Tibial nerve (tissue), 4 donors: ENCODE measurements at regions not wholly inside any gene's neighbourhood (a gene's known extent, or its start where the extent isn't known, plus 50 kb on each side); places are given as distances from the start of the nearest gene placed in this dataset.

Experiments used
- DNase-seq, 2 donors: peaks; one replicate each; pipeline ENCODE4 v3.0.0-alpha.2; 2019; ENCODE audit warnings: low spot score in 2 of 2
- H3K27ac ChIP-seq, 4 donors: fragments of 200-600 bp; sonication (generic) in 3 of 4; one replicate each; pipeline ENCODE4 v1.5.1; 2017 to 2019; ENCODE audit warnings: mild to moderate bottlenecking in 1 of 4
- H3K27me3 ChIP-seq, 2 donors: fragments of 200-600 bp; sonication (generic) in 1 of 2; one replicate each; pipeline versions ENCODE4 v1.5.1 to v1.6.0; 2017 to 2019
- H3K36me3 ChIP-seq, 3 donors: fragments of 200-600 bp; sonication (generic); one replicate each; pipeline ENCODE4 v1.5.1; 2018 to 2019
- H3K4me1 ChIP-seq, 4 donors: fragments of 200-600 bp; sonication (generic) in 3 of 4; one replicate each; pipeline ENCODE4 v1.5.1; 2017 to 2019
- H3K4me3 ChIP-seq, 4 donors: fragments of 200-600 bp; sonication (generic) in 3 of 4; one replicate each; pipeline ENCODE4 v1.5.1; 2017 to 2019; ENCODE audit warnings: mild to moderate bottlenecking in 1 of 4, moderate library complexity in 1 of 4
- H3K9me3 ChIP-seq, 4 donors: fragments of 200-600 bp; sonication (generic) in 3 of 4; one replicate each; pipeline ENCODE4 v1.5.1; 2017 to 2019
- EP300 ChIP-seq, 2 donors: sonication (generic); formaldehyde crosslinking; IDR thresholded peaks; one replicate each; pipeline ENCODE4 v1.6.1; 2017; ENCODE audit warnings: antibody characterized with exemption in 2 of 2, mild to moderate bottlenecking in 1 of 2
- POLR2A ChIP-seq, 2 donors: fragments of 450-650 bp; IDR thresholded peaks; one replicate each; pipeline ENCODE4 v1.6.1; 2017; ENCODE audit warnings: antibody characterized with exemption in 2 of 2, mild to moderate bottlenecking in 2 of 2, moderate library complexity in 2 of 2
- WGBS, 2 donors: methylation state at CpG; one replicate each; pipeline ENCODE4 v1.1.5; 2018; 5-methylcytosine and 5-hydroxymethylcytosine counted together
- TF ChIP-seq, protein P1 (sequence below), 5 experiments: fragments of 200-600 bp in 3 of 5; fragments of 450-650 bp in 2 of 5; sonication (generic) in 3 of 5; IDR thresholded peaks; one replicate each; pipeline ENCODE4 v1.5.1; 2016 to 2019; ENCODE audit warnings: antibody characterized with exemption in 5 of 5, mild to moderate bottlenecking in 3 of 5, moderate library complexity in 2 of 5

GRCh38 chr6:115767931-115768330 lies 292.8 kb downstream of the FRK start:
- Histone ChIP-seq H3K27ac (no peak overlapping the region), H3K36me3 (no peaks in the 10 kb centered on the region), H3K4me3 (no peak overlapping the region), H3K4me1 (no peaks in the 10 kb centered on the region), H3K9me3 (peaks cover 0 to 2% (median 0%) of the 10 kb centered on the region in 4 donors), H3K27me3 (no peaks in the 10 kb centered on the region)
- WGBS, 2 donors, result 47 to 59% methylated on average over 1 of the region's 1 CpG
- DNase-seq, result no peak
- TF ChIP-seq POLR2A (IDR thresholded peaks at IDR 0.05) (no peak), EP300 (IDR thresholded peaks at IDR 0.05) (no peak)
- TF ChIP-seq, protein P1, sequence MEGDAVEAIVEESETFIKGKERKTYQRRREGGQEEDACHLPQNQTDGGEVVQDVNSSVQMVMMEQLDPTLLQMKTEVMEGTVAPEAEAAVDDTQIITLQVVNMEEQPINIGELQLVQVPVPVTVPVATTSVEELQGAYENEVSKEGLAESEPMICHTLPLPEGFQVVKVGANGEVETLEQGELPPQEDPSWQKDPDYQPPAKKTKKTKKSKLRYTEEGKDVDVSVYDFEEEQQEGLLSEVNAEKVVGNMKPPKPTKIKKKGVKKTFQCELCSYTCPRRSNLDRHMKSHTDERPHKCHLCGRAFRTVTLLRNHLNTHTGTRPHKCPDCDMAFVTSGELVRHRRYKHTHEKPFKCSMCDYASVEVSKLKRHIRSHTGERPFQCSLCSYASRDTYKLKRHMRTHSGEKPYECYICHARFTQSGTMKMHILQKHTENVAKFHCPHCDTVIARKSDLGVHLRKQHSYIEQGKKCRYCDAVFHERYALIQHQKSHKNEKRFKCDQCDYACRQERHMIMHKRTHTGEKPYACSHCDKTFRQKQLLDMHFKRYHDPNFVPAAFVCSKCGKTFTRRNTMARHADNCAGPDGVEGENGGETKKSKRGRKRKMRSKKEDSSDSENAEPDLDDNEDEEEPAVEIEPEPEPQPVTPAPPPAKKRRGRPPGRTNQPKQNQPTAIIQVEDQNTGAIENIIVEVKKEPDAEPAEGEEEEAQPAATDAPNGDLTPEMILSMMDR (IDR thresholded peaks at IDR 0.05), result no peak

GRCh38 chr6:115766745-115767462 lies 293.8 kb downstream of the FRK start:
- WGBS, 2 donors, result 87 to 89% methylated on average over 5 of the region's 5 CpGs

GRCh38 chr6:115765966-115766365 lies 294.7 kb downstream of the FRK start:
- Histone ChIP-seq H3K4me3 (no peak overlapping the region), H3K9me3 (peaks cover 0 to 8% (median 0%) of the 10 kb centered on the region in 4 donors), H3K27me3 (no peaks in the 10 kb centered on the region), H3K36me3 (no peaks in the 10 kb centered on the region), H3K4me1 (no peaks in the 10 kb centered on the region), H3K27ac (no peak overlapping the region)
- 91% methylated on average over 4 of the region's 4 CpGs for WGBS, 2 donors
- DNase-seq, result no peak
- TF ChIP-seq EP300 (IDR thresholded peaks at IDR 0.05) (no peak), POLR2A (IDR thresholded peaks at IDR 0.05) (no peak)
- TF ChIP-seq, protein P1 (IDR thresholded peaks at IDR 0.05), result no peak

More at GRCh38 chr6:115766745-115767462, 293.8 kb downstream of the FRK start:
- no peak for DNase-seq
- no peaks in the 10 kb centered on the region for H3K36me3 ChIP-seq
- peaks cover 0 to 8% (median 0%) of the 10 kb centered on the region in 4 donors for H3K9me3 ChIP-seq
- TF ChIP-seq, protein P1 (IDR thresholded peaks at IDR 0.05), result no peak
- no peak for TF ChIP-seq POLR2A (IDR thresholded peaks at IDR 0.05)
- no peak for TF ChIP-seq EP300 (IDR thresholded peaks at IDR 0.05)
- no peaks in the 10 kb centered on the region for H3K4me1 ChIP-seq
- H3K27me3 ChIP-seq, result no peaks in the 10 kb centered on the region
- no peak overlapping the region for H3K27ac ChIP-seq
- H3K4me3 ChIP-seq, result no peak overlapping the region

DNA sequence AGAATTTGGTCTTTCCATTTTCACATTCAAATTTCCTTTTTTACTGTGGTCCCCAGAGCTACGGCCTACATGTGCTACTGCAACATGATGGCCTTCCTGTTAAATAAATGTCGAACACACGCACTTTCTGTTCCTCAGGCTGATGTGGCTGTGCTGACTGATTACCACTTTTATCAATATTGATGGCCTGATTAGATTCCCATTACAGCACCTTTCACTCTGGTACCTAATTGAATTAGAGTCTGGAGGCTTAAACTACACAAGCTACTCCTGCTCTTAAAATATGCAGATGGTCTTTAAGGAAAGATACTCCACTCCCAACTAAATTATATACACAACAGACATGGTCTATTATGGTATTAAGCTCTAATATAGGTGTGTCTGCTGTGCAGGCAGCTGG lies 301.6 kb downstream of the FRK start:
- H3K9me3 ChIP-seq, result peaks cover 0 to 13% (median 0%) of the 10 kb centered on the region in 4 donors
- H3K27ac ChIP-seq, result no peak overlapping the region
- H3K4me1 ChIP-seq, result no peaks in the 10 kb centered on the region
- TF ChIP-seq, protein P1 (IDR thresholded peaks at IDR 0.05), result no peak
- TF ChIP-seq EP300 (IDR thresholded peaks at IDR 0.05) (no peak), POLR2A (IDR thresholded peaks at IDR 0.05) (no peak)
- no peak overlapping the region for H3K4me3 ChIP-seq
- DNase-seq, result no peak
- H3K36me3 ChIP-seq, result no peaks in the 10 kb centered on the region
- whole genome bisulfite sequencing, 2 donors, result 79 to 94% methylated on average over 3 of the region's 3 CpGs
- no peaks in the 10 kb centered on the region for H3K27me3 ChIP-seq

DNA sequence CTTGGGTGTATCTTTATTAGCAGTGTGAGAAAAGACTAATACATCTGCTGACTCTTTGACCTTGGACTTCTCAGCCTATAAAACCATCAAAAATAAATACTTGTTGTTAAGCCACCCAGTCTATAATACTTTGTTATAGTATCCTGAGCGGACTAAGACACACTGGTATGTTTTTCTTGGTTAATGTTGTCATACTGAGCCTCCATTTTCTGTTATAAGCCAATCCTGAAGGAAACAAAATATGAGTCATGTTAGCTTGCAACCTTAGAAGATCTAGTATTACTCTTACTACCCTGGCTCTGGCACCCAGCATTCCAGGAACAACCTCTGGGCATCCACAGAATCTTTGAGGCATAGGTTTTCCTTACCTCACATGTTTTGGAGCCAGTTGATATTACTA lies 307.2 kb downstream of the FRK start:
- Histone ChIP-seq H3K36me3 (no peaks in the 10 kb centered on the region), H3K4me3 (no peak overlapping the region), H3K4me1 (no peaks in the 10 kb centered on the region), H3K9me3 (peaks cover 0 to 5% (median 0%) of the 10 kb centered on the region in 4 donors), H3K27me3 (no peaks in the 10 kb centered on the region), H3K27ac (no peak overlapping the region)
- DNase-seq, result no peak
- 58 to 62% methylated on average over 1 of the region's 1 CpG for WGBS, 2 donors
- TF ChIP-seq EP300 (IDR thresholded peaks at IDR 0.05), result no peak
- TF ChIP-seq POLR2A (IDR thresholded peaks at IDR 0.05), result no peak
- TF ChIP-seq, protein P1 (IDR thresholded peaks at IDR 0.05), result no peak
